Colonic mucosa (tissue), 4 donors: ENCODE measurements at regions not wholly inside any gene's neighbourhood (a gene's known extent, or its start where the extent isn't known, plus 50 kb on each side); places are given as distances from the start of the nearest gene placed in this dataset.

ENCODE experiments used
- DNase-seq: peaks from one replicate; pipeline ENCODE4 v3.0.0-alpha.2; 2020
- H3K27ac ChIP-seq: fragments of 200-600 bp; one replicate; pipeline ENCODE4 v1.8.0; 2021
- H3K27me3 ChIP-seq: fragments of 200-600 bp; one replicate; pipeline ENCODE4 v1.8.0; 2021
- H3K36me3 ChIP-seq: fragments of 200-600 bp; one replicate; pipeline ENCODE4 v1.8.0; 2021
- H3K4me1 ChIP-seq: fragments of 200-600 bp; one replicate; pipeline ENCODE4 v1.8.0; 2021; ENCODE audit warnings: mild to moderate bottlenecking
- H3K4me3 ChIP-seq: fragments of 200-600 bp; one replicate; pipeline ENCODE4 v1.8.0; 2021
- H3K9ac ChIP-seq, 2 donors: one replicate each; pipeline ENCODE4 v1.7.0; 2013; ENCODE audit warnings: control low read depth in 2 of 2, low read depth in 2 of 2, low read length in 2 of 2
- H3K9me3 ChIP-seq: fragments of 200-600 bp; one replicate; pipeline ENCODE4 v1.8.0; 2021
- CTCF ChIP-seq: fragments of 200-600 bp; IDR thresholded peaks from one replicate; pipeline ENCODE4 v1.8.0; 2022; ENCODE audit warnings: antibody characterized with exemption, mild to moderate bottlenecking
- intact Hi-C: fragments of 100-400 bp; cut with DNase I; formaldehyde crosslinking; loops from one replicate; pipeline ENCODE4 v1.14.1; 2022
- donor health status: healthy.
- donor health status: DM: no; HTN: no; CAD: no.
- donor health status: DM: no; HTN: no; CAD: no.

GRCh38 chr5:110224050-110224449 is 502.4 kb downstream of the TMEM232 start:
- no peak for TF ChIP-seq CTCF
- H3K4me1 ChIP-seq, result no peaks in the 10 kb centered on the region
- H3K9ac ChIP-seq, result no peak overlapping the region
- no peak overlapping the region for H3K27ac ChIP-seq
- no peak overlapping the region for H3K4me3 ChIP-seq
- no peaks in the 10 kb centered on the region for H3K27me3 ChIP-seq
- H3K36me3 ChIP-seq, result no peaks in the 10 kb centered on the region
- no peaks in the 10 kb centered on the region for H3K9me3 ChIP-seq
- DNase-seq, result no peak
- intact Hi-C loops, result no loop called here

GRCh38 chr5:110225949-110226348 is 500.5 kb downstream of the TMEM232 start:
- H3K4me3 ChIP-seq, result no peak overlapping the region

GRCh38 chr5:110239786-110240185 is 486.7 kb downstream of the TMEM232 start:
- Histone ChIP-seq H3K9ac (no peak overlapping the region), H3K9me3 (no peaks in the 10 kb centered on the region), H3K36me3 (no peaks in the 10 kb centered on the region), H3K4me3 (no peak overlapping the region), H3K27ac (no peak overlapping the region), H3K4me1 (no peaks in the 10 kb centered on the region), H3K27me3 (no peaks in the 10 kb centered on the region)
- DNase-seq, result no peak
- no peak for TF ChIP-seq CTCF
- intact Hi-C loops, result no loop called here

More at GRCh38 chr5:110225949-110226348, 500.5 kb downstream of the TMEM232 start:
- Histone ChIP-seq H3K9me3 (no peaks in the 10 kb centered on the region), H3K27ac (no peak overlapping the region), H3K9ac (no peak overlapping the region), H3K27me3 (no peaks in the 10 kb centered on the region), H3K36me3 (no peaks in the 10 kb centered on the region), H3K4me1 (no peaks in the 10 kb centered on the region)
- TF ChIP-seq CTCF, result no peak
- DNase-seq, result no peak
- intact Hi-C loops, result no loop called here

- Histone ChIP-seq H3K27me3 (no peaks in the 10 kb centered on the region), H3K27ac (no peak overlapping the region), H3K4me3 (no peak overlapping the region), H3K36me3 (no peaks in the 10 kb centered on the region), H3K4me1 (no peaks in the 10 kb centered on the region), H3K9ac (no peak overlapping the region), H3K9me3 (no peaks in the 10 kb centered on the region)
- intact Hi-C loops, result no loop called here
- no peak for DNase-seq
- TF ChIP-seq CTCF, result no peak
Measured at GRCh38 chr5:110242950-110243349, 483.5 kb downstream of the TMEM232 start.

GRCh38 chr5:110248921-110249320 is 477.6 kb downstream of the TMEM232 start:
- no peak overlapping the region for H3K4me3 ChIP-seq
- no peak overlapping the region for H3K27ac ChIP-seq
- H3K36me3 ChIP-seq, result no peaks in the 10 kb centered on the region
- no peak for DNase-seq
- intact Hi-C loops, result no loop called here
- no peak for TF ChIP-seq CTCF
- H3K9me3 ChIP-seq, result no peaks in the 10 kb centered on the region
- no peaks in the 10 kb centered on the region for H3K4me1 ChIP-seq
- H3K27me3 ChIP-seq, result no peaks in the 10 kb centered on the region
- no peak overlapping the region for H3K9ac ChIP-seq

GRCh38 chr5:110250355-110250754 is 476.1 kb downstream of the TMEM232 start:
- Histone ChIP-seq H3K9me3 (no peaks in the 10 kb centered on the region), H3K36me3 (no peaks in the 10 kb centered on the region), H3K27me3 (no peaks in the 10 kb centered on the region), H3K4me3 (no peak overlapping the region), H3K9ac (no peak overlapping the region), H3K4me1 (no peaks in the 10 kb centered on the region), H3K27ac (no peak overlapping the region)
- no peak for TF ChIP-seq CTCF
- DNase-seq, result no peak
- intact Hi-C loops, result no loop called here
